ENCODE measurements at regions not wholly inside any gene's neighbourhood (a gene's known extent, or its start where the extent isn't known, plus 50 kb on each side); places are given as distances from the start of the nearest gene placed in this dataset.

- Histone ChIP-seq H3K9me3 (no peaks in the 10 kb centered on the region), H3K36me3 (no peaks in the 10 kb centered on the region), H3K27ac (no peak overlapping the region), H3K4me3 (ENCODE audit: low read depth in 1 of 2, low read length in 1 of 2) (no peak overlapping the region), H3K27me3 (no peaks in the 10 kb centered on the region), H3K4me1 (ENCODE audit: control insufficient read depth in 1 of 2, insufficient read depth in 1 of 2, low read depth in 1 of 2, low read length in 1 of 2) (no peaks in the 10 kb centered on the region)
- TF ChIP-seq CTCF (IDR thresholded peaks at IDR 0.05), result no peak
These were observed 183.7 kb upstream of the KLF6 start for GRCh38 chr10:3968727-3969126.

GRCh38 chr10:3964516-3964915, 179.5 kb upstream of the KLF6 start:
- TF ChIP-seq CTCF (IDR thresholded peaks at IDR 0.05), result no peak
- Histone ChIP-seq H3K9me3 (no peaks in the 10 kb centered on the region), H3K4me1 (ENCODE audit: control insufficient read depth in 1 of 2, insufficient read depth in 1 of 2, low read depth in 1 of 2, low read length in 1 of 2) (no peaks in the 10 kb centered on the region), H3K36me3 (no peaks in the 10 kb centered on the region), H3K27me3 (no peaks in the 10 kb centered on the region), H3K4me3 (ENCODE audit: low read depth in 1 of 2, low read length in 1 of 2) (no peak overlapping the region), H3K27ac (no peak overlapping the region)

- no peaks in the 10 kb centered on the region for H3K4me1 ChIP-seq (ENCODE audit: control insufficient read depth in 1 of 2, insufficient read depth in 1 of 2, low read depth in 1 of 2, low read length in 1 of 2)
- no peak overlapping the region for H3K4me3 ChIP-seq (ENCODE audit: low read depth in 1 of 2, low read length in 1 of 2)
- no peak overlapping the region for H3K27ac ChIP-seq
- no peaks in the 10 kb centered on the region for H3K36me3 ChIP-seq
- TF ChIP-seq CTCF (IDR thresholded peaks at IDR 0.05), result no peak
- no peaks in the 10 kb centered on the region for H3K27me3 ChIP-seq
- no peaks in the 10 kb centered on the region for H3K9me3 ChIP-seq
These were observed 178.2 kb upstream of the KLF6 start for GRCh38 chr10:3963191-3963673.

GRCh38 chr10:3961082-3961481, 176.1 kb upstream of the KLF6 start:
- Histone ChIP-seq H3K4me1 (ENCODE audit: control insufficient read depth in 1 of 2, insufficient read depth in 1 of 2, low read depth in 1 of 2, low read length in 1 of 2) (no peaks in the 10 kb centered on the region), H3K27ac (no peak overlapping the region), H3K27me3 (no peaks in the 10 kb centered on the region), H3K9me3 (no peaks in the 10 kb centered on the region), H3K4me3 (ENCODE audit: low read depth in 1 of 2, low read length in 1 of 2) (no peak overlapping the region), H3K36me3 (no peaks in the 10 kb centered on the region)
- no peak for TF ChIP-seq CTCF (IDR thresholded peaks at IDR 0.05)

GRCh38 chr10:3960496-3960895, 175.5 kb upstream of the KLF6 start:
- Histone ChIP-seq H3K36me3 (no peaks in the 10 kb centered on the region), H3K4me1 (ENCODE audit: control insufficient read depth in 1 of 2, insufficient read depth in 1 of 2, low read depth in 1 of 2, low read length in 1 of 2) (no peaks in the 10 kb centered on the region), H3K4me3 (ENCODE audit: low read depth in 1 of 2, low read length in 1 of 2) (no peak overlapping the region), H3K27me3 (no peaks in the 10 kb centered on the region), H3K27ac (no peak overlapping the region), H3K9me3 (no peaks in the 10 kb centered on the region)
- no peak for TF ChIP-seq CTCF (IDR thresholded peaks at IDR 0.05)

Measured in neutrophil (primary cell).